MM.1S (cell line): ENCODE measurements at regions not wholly inside any gene's neighbourhood (a gene's known extent, or its start where the extent isn't known, plus 50 kb on each side); places are given as distances from the start of the nearest gene placed in this dataset.

Source experiments
- EZH2 ChIP-seq: fragments of 300-600 bp; sonication (generic); optimal IDR thresholded peaks from 2 replicates; pipeline ENCODE3; 2017; ENCODE audit warnings: low read depth, mild to moderate bottlenecking, antibody characterized with exemption, low read length, mixed read lengths
- EZH2phosphoT487 ChIP-seq: fragments of 300-600 bp; sonication (generic); IDR thresholded peaks from 2 replicates; pipeline ENCODE4 v1.6.1; 2018; ENCODE audit warnings: antibody characterized with exemption, low read length
- TF ChIP-seq, protein P1 (sequence below): fragments of 300-600 bp; sonication (generic); IDR thresholded peaks from 2 replicates; pipeline ENCODE4 v1.5.1; 2016; ENCODE audit warnings: antibody characterized with exemption, low read length, mixed read lengths

DNA sequence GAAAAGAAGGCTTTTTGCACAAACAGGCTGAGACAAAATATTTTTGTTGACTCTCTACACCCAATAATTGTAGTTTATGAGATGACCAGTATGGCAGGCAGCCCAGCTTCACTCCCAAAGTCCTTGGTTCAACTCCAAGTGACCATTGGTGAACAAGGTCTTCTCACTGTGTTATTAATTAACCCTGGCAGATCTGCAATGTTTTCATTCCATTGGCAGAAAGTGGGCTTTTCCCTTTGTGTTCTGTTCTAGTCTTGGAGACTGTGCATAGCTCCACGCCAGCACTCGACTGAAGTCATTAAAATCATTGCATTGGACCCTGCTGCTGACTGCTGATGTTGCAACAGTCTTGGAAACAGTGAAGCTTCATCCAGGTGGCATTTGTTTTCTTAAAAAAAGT lies 277.3 kb upstream of the HAND2 start:
- TF ChIP-seq, protein P1, sequence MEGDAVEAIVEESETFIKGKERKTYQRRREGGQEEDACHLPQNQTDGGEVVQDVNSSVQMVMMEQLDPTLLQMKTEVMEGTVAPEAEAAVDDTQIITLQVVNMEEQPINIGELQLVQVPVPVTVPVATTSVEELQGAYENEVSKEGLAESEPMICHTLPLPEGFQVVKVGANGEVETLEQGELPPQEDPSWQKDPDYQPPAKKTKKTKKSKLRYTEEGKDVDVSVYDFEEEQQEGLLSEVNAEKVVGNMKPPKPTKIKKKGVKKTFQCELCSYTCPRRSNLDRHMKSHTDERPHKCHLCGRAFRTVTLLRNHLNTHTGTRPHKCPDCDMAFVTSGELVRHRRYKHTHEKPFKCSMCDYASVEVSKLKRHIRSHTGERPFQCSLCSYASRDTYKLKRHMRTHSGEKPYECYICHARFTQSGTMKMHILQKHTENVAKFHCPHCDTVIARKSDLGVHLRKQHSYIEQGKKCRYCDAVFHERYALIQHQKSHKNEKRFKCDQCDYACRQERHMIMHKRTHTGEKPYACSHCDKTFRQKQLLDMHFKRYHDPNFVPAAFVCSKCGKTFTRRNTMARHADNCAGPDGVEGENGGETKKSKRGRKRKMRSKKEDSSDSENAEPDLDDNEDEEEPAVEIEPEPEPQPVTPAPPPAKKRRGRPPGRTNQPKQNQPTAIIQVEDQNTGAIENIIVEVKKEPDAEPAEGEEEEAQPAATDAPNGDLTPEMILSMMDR, result no peak
- TF ChIP-seq EZH2phosphoT487 (no peak), EZH2 (no peak)
